Upper lobe of right lung (tissue), 1 donor: ENCODE measurements at regions not wholly inside any gene's neighbourhood (a gene's known extent, or its start where the extent isn't known, plus 50 kb on each side); places are given as distances from the start of the nearest gene placed in this dataset.

Experiments
- ATAC-seq: fragments of 200-7000 bp; cut with Tn5 transposase; one replicate; pipeline ENCODE4 v1.9.1; 2020; ENCODE audit warnings: mild to moderate bottlenecking, moderate library complexity
- DNase-seq: peaks from one replicate; pipeline ENCODE4 v3.0.0-alpha.2; 2020
- H3K27ac ChIP-seq: fragments of 200-600 bp; one replicate; pipeline ENCODE4 v1.8.0; 2022
- H3K27me3 ChIP-seq: fragments of 200-600 bp; one replicate; pipeline ENCODE4 v1.8.0; 2022; ENCODE audit warnings: mild to moderate bottlenecking
- H3K36me3 ChIP-seq: fragments of 200-600 bp; one replicate; pipeline ENCODE4 v1.8.0; 2022
- H3K4me1 ChIP-seq: fragments of 200-600 bp; one replicate; pipeline ENCODE4 v1.8.0; 2022
- H3K4me3 ChIP-seq: fragments of 200-600 bp; one replicate; pipeline ENCODE4 v1.8.0; 2022; ENCODE audit warnings: mild to moderate bottlenecking
- H3K9me3 ChIP-seq: fragments of 200-600 bp; one replicate; pipeline ENCODE4 v1.8.0; 2022
- CTCF ChIP-seq: fragments of 200-600 bp; IDR thresholded peaks from one replicate; pipeline ENCODE4 v1.8.0; 2022; ENCODE audit warnings: antibody characterized with exemption
- intact Hi-C: fragments of 100-400 bp; cut with DNase I; formaldehyde crosslinking; loops from one replicate; pipeline ENCODE4 v1.11.0; 2022
- donor health status: DM: no; HTN: yes; CAD: no; lungs with severe emphysema.

GRCh38 chr19:34598217-34599155 is 78.5 kb downstream of the SCGB2B2 start:
- Histone ChIP-seq H3K4me3 (no peak overlapping the region), H3K36me3 (no peaks in the 10 kb centered on the region), H3K27ac (no peak overlapping the region), H3K9me3 (no peaks in the 10 kb centered on the region), H3K4me1 (peaks cover 12% of the 10 kb centered on the region), H3K27me3 (no peaks in the 10 kb centered on the region)
- ATAC-seq = no peak
- no peak for TF ChIP-seq CTCF
- intact Hi-C loops = no loop called here
- DNase-seq = peak; percentile 47

GRCh38 chr19:34597596-34597995 is 79.4 kb downstream of the SCGB2B2 start:
- Histone ChIP-seq H3K9me3 (no peaks in the 10 kb centered on the region), H3K4me1 (peaks cover 12% of the 10 kb centered on the region), H3K36me3 (no peaks in the 10 kb centered on the region), H3K27ac (no peak overlapping the region), H3K4me3 (no peak overlapping the region), H3K27me3 (no peaks in the 10 kb centered on the region)
- no peak for TF ChIP-seq CTCF
- intact Hi-C loops = no loop called here
- DNase-seq = no peak
- ATAC-seq = no peak

GRCh38 chr19:34596989-34597388 is 80.0 kb downstream of the SCGB2B2 start:
- Histone ChIP-seq H3K4me3 (no peak overlapping the region), H3K4me1 (peaks cover 12% of the 10 kb centered on the region), H3K27ac (no peak overlapping the region), H3K36me3 (no peaks in the 10 kb centered on the region), H3K27me3 (no peaks in the 10 kb centered on the region), H3K9me3 (no peaks in the 10 kb centered on the region)
- TF ChIP-seq CTCF = no peak
- DNase-seq (no peak), ATAC-seq (no peak)
- intact Hi-C loops = no loop called here

GRCh38 chr19:34596115-34596514 is 80.8 kb downstream of the SCGB2B2 start:
- no peak for ATAC-seq
- Histone ChIP-seq H3K9me3 (no peaks in the 10 kb centered on the region), H3K27ac (no peak overlapping the region)

GRCh38 chr19:34595683-34596082 is 81.3 kb downstream of the SCGB2B2 start:
- H3K27me3 ChIP-seq = no peaks in the 10 kb centered on the region
- intact Hi-C loops = no loop called here
- H3K9me3 ChIP-seq = no peaks in the 10 kb centered on the region
- no peak for DNase-seq
- H3K4me1 ChIP-seq = peaks cover 12% of the 10 kb centered on the region
- H3K4me3 ChIP-seq = no peak overlapping the region
- no peak for TF ChIP-seq CTCF
- no peaks in the 10 kb centered on the region for H3K36me3 ChIP-seq
- no peak for ATAC-seq
- H3K27ac ChIP-seq = no peak overlapping the region

More at GRCh38 chr19:34596115-34596514, 80.8 kb downstream of the SCGB2B2 start:
- no peaks in the 10 kb centered on the region for H3K27me3 ChIP-seq
- no peaks in the 10 kb centered on the region for H3K36me3 ChIP-seq
- DNase-seq = no peak
- H3K4me3 ChIP-seq = no peak overlapping the region
- peaks cover 12% of the 10 kb centered on the region for H3K4me1 ChIP-seq
- no peak for TF ChIP-seq CTCF
- intact Hi-C loops = no loop called here
